Mucosa of stomach (tissue), 1 donor: ENCODE measurements at regions not wholly inside any gene's neighbourhood (a gene's known extent, or its start where the extent isn't known, plus 50 kb on each side); places are given as distances from the start of the nearest gene placed in this dataset.

Source experiments
- H3K27me3 ChIP-seq: one replicate; pipeline ENCODE4 v1.7.0; 2013; ENCODE audit warnings: mild to moderate bottlenecking, low read length; ENCODE audit not compliant: control insufficient read depth, insufficient read depth
- H3K36me3 ChIP-seq: one replicate; pipeline ENCODE4 v1.7.0; 2013; ENCODE audit warnings: low read length; ENCODE audit not compliant: control insufficient read depth, insufficient read depth
- H3K4me1 ChIP-seq: one replicate; pipeline ENCODE4 v1.7.0; 2013; ENCODE audit warnings: mild to moderate bottlenecking, low read length; ENCODE audit not compliant: control insufficient read depth, insufficient read depth
- H3K4me3 ChIP-seq: one replicate; pipeline ENCODE4 v1.7.0; 2013; ENCODE audit warnings: low read length
- H3K9ac ChIP-seq: one replicate; pipeline ENCODE4 v1.7.0; 2013; ENCODE audit warnings: mild to moderate bottlenecking, low read length, moderate library complexity
- H3K9me3 ChIP-seq: one replicate; pipeline ENCODE4 v1.7.0; 2013; ENCODE audit warnings: mild to moderate bottlenecking, low read length, moderate library complexity; ENCODE audit not compliant: control insufficient read depth
- donor health status: Pancreatic carcinoma.

GRCh38 chr18:78017869-78018268, 768.2 kb downstream of the GALR1 start:
- no peaks in the 10 kb centered on the region for H3K9me3 ChIP-seq
- no peaks in the 10 kb centered on the region for H3K36me3 ChIP-seq
- H3K4me3 ChIP-seq, result no peak overlapping the region
- no peak overlapping the region for H3K9ac ChIP-seq
- no peaks in the 10 kb centered on the region for H3K4me1 ChIP-seq
- H3K27me3 ChIP-seq, result no peaks in the 10 kb centered on the region

- Histone ChIP-seq H3K9me3 (no peaks in the 10 kb centered on the region), H3K27me3 (no peaks in the 10 kb centered on the region), H3K36me3 (no peaks in the 10 kb centered on the region), H3K9ac (no peak overlapping the region), H3K4me3 (no peak overlapping the region), H3K4me1 (no peaks in the 10 kb centered on the region)
These were observed 771.5 kb downstream of the GALR1 start for GRCh38 chr18:78021196-78021595.

- Histone ChIP-seq H3K36me3 (no peaks in the 10 kb centered on the region), H3K9me3 (no peaks in the 10 kb centered on the region), H3K4me3 (no peak overlapping the region), H3K27me3 (no peaks in the 10 kb centered on the region), H3K4me1 (no peaks in the 10 kb centered on the region), H3K9ac (no peak overlapping the region)
These were observed 781.9 kb downstream of the GALR1 start for GRCh38 chr18:78031589-78031988.

GRCh38 chr18:78031991-78032390, 782.3 kb downstream of the GALR1 start:
- Histone ChIP-seq H3K9ac (no peak overlapping the region), H3K27me3 (no peaks in the 10 kb centered on the region), H3K36me3 (no peaks in the 10 kb centered on the region), H3K4me3 (no peak overlapping the region), H3K9me3 (no peaks in the 10 kb centered on the region), H3K4me1 (no peaks in the 10 kb centered on the region)

GRCh38 chr18:78032574-78032973, 782.9 kb downstream of the GALR1 start:
- H3K4me3 ChIP-seq, result no peak overlapping the region
- H3K9ac ChIP-seq, result no peak overlapping the region
- H3K36me3 ChIP-seq, result no peaks in the 10 kb centered on the region
- H3K4me1 ChIP-seq, result no peaks in the 10 kb centered on the region
- no peaks in the 10 kb centered on the region for H3K9me3 ChIP-seq
- H3K27me3 ChIP-seq, result no peaks in the 10 kb centered on the region

- Histone ChIP-seq H3K27me3 (no peaks in the 10 kb centered on the region), H3K9ac (no peak overlapping the region), H3K4me1 (no peaks in the 10 kb centered on the region), H3K9me3 (no peaks in the 10 kb centered on the region), H3K4me3 (no peak overlapping the region), H3K36me3 (no peaks in the 10 kb centered on the region)
These were observed 785.1 kb downstream of the GALR1 start for GRCh38 chr18:78034755-78035154.

- H3K4me3 ChIP-seq, result no peak overlapping the region
- no peaks in the 10 kb centered on the region for H3K27me3 ChIP-seq
- no peaks in the 10 kb centered on the region for H3K36me3 ChIP-seq
- H3K9me3 ChIP-seq, result no peaks in the 10 kb centered on the region
- H3K4me1 ChIP-seq, result no peaks in the 10 kb centered on the region
- no peak overlapping the region for H3K9ac ChIP-seq
These were observed 791.6 kb downstream of the GALR1 start for GRCh38 chr18:78041218-78041617.

- H3K4me3 ChIP-seq, result no peak overlapping the region
- H3K9me3 ChIP-seq, result no peaks in the 10 kb centered on the region
- H3K9ac ChIP-seq, result no peak overlapping the region
- H3K27me3 ChIP-seq, result no peaks in the 10 kb centered on the region
- H3K4me1 ChIP-seq, result no peaks in the 10 kb centered on the region
- H3K36me3 ChIP-seq, result no peaks in the 10 kb centered on the region
These were observed 797.0 kb downstream of the GALR1 start for GRCh38 chr18:78046631-78047030.

- Histone ChIP-seq H3K36me3 (no peaks in the 10 kb centered on the region), H3K4me1 (no peaks in the 10 kb centered on the region), H3K9ac (no peak overlapping the region), H3K9me3 (no peaks in the 10 kb centered on the region), H3K27me3 (no peaks in the 10 kb centered on the region), H3K4me3 (no peak overlapping the region)
These were observed 799.6 kb downstream of the GALR1 start for GRCh38 chr18:78049281-78049680.

GRCh38 chr18:78054801-78055200, 805.2 kb downstream of the GALR1 start:
- Histone ChIP-seq H3K27me3 (no peaks in the 10 kb centered on the region), H3K9ac (no peak overlapping the region), H3K4me1 (no peaks in the 10 kb centered on the region), H3K9me3 (no peaks in the 10 kb centered on the region), H3K36me3 (no peaks in the 10 kb centered on the region), H3K4me3 (no peak overlapping the region)

- Histone ChIP-seq H3K4me3 (no peak overlapping the region), H3K9me3 (no peaks in the 10 kb centered on the region), H3K4me1 (no peaks in the 10 kb centered on the region), H3K36me3 (no peaks in the 10 kb centered on the region), H3K9ac (no peak overlapping the region), H3K27me3 (no peaks in the 10 kb centered on the region)
These were observed 806.4 kb downstream of the GALR1 start for GRCh38 chr18:78056011-78056410.

GRCh38 chr18:78069784-78070664, 820.4 kb downstream of the GALR1 start:
- no peaks in the 10 kb centered on the region for H3K27me3 ChIP-seq
- no peak overlapping the region for H3K4me3 ChIP-seq
- H3K9me3 ChIP-seq, result no peaks in the 10 kb centered on the region

More at GRCh38 chr18:78069784-78070664, 820.4 kb downstream of the GALR1 start:
- H3K9ac ChIP-seq, result no peak overlapping the region
- no peaks in the 10 kb centered on the region for H3K36me3 ChIP-seq
- H3K4me1 ChIP-seq, result no peaks in the 10 kb centered on the region
